Activated T-helper 1 cell treated with anti-CD3 and anti-CD28 coated beads, Interleukin-12 subunit alpha, Interleukin-12 subunit beta, Interleukin-2, Interleukin-4 antibody, amounts not matched to agents 30 ng/mL and 10 ng/mL and 1 ng/mL, durations not matched to agents 14 hours and 24 hours and 36 hours (primary cell): ENCODE measurements at regions not wholly inside any gene's neighbourhood (a gene's known extent, or its start where the extent isn't known, plus 50 kb on each side); places are given as distances from the start of the nearest gene placed in this dataset.
A peak's percentile ranks its signal among the peaks of the same experiment; 100 is the strongest.

Source experiments
- DNase-seq: peaks from one replicate; pipeline ENCODE4 v3.0.0; 2021; ENCODE audit warnings: low spot score
- H3K27ac Mint-ChIP-seq: one replicate; pipeline ENCODE4 v1.8.0; 2021; ENCODE audit warnings: mild to moderate bottlenecking, mixed read lengths
- H3K27me3 Mint-ChIP-seq: one replicate; pipeline ENCODE4 v1.8.0; 2022; ENCODE audit warnings: mild to moderate bottlenecking, moderate library complexity, mixed read lengths; ENCODE audit not compliant: insufficient read depth
- H3K36me3 Mint-ChIP-seq: one replicate; pipeline ENCODE4 v1.8.0; 2021; ENCODE audit warnings: low read depth, mixed read lengths
- H3K4me1 Mint-ChIP-seq: one replicate; pipeline ENCODE4 v1.8.0; 2021; ENCODE audit warnings: low read depth, mixed read lengths
- H3K4me3 Mint-ChIP-seq: one replicate; pipeline ENCODE4 v1.8.0; 2021; ENCODE audit warnings: mild to moderate bottlenecking, moderate library complexity, mixed read lengths
- H3K9me3 Mint-ChIP-seq: one replicate; pipeline ENCODE4 v1.8.0; 2021; ENCODE audit warnings: mixed read lengths
- intact Hi-C: fragments of 100-400 bp; cut with micrococcal nuclease; formaldehyde crosslinking; loops from one replicate; pipeline ENCODE4 v1.15.1; 2024

DNA sequence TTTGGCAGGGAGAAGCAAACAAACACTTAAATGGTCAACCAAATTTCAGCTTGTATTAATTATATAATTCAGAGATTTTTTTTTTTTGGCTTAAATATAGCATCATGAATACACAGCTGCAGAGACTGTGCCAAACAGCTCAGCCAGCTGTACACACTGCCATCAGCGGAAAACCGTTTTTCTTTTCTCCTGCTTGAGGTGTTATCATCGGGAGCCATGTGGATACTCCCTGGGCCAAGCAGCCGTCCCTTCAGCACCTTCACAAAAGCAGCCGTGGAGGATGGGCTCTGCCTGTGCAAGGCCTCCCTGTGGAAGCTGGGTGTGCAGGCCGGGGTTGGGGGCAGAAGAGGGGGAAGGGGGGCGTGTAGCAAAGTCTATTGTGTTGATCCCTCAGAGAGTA lies 85.0 kb downstream of the NUF2 start:
- Mint-ChIP-seq H3K9me3 (no peaks in the 10 kb centered on the region), H3K36me3 (no peaks in the 10 kb centered on the region), H3K27ac (no peak overlapping the region), H3K27me3 (peaks cover 2% of the 10 kb centered on the region), H3K4me3 (no peak overlapping the region), H3K4me1 (no peaks in the 10 kb centered on the region)
- no peak for DNase-seq
- intact Hi-C loops, result no loop called here

DNA sequence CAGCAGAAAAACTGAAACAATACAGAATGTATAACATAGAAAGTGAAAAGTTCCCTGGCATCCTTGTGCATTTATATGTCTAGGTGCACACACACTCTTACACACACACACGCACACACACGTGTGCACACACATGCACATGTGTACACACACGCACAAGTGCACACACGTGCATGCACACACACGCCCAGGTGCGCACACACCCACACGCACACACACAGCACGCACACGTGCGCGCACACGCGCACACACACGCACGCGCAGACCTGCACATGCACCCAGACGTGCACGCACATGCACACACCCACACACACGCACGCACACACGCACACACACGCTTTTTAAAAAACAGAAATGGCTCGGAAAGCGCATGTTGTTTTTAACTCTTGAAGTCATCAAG lies 86.5 kb downstream of the NUF2 start:
- no peaks in the 10 kb centered on the region for H3K36me3 Mint-ChIP-seq
- no peak for DNase-seq
- intact Hi-C loops, result no loop called here
- no peaks in the 10 kb centered on the region for H3K4me1 Mint-ChIP-seq
- H3K27me3 Mint-ChIP-seq, result peaks cover 3% of the 10 kb centered on the region
- no peak overlapping the region for H3K4me3 Mint-ChIP-seq
- H3K27ac Mint-ChIP-seq, result no peak overlapping the region
- no peaks in the 10 kb centered on the region for H3K9me3 Mint-ChIP-seq

- Mint-ChIP-seq H3K27ac (no peak overlapping the region), H3K9me3 (no peaks in the 10 kb centered on the region), H3K4me1 (no peaks in the 10 kb centered on the region), H3K27me3 (peaks cover 3% of the 10 kb centered on the region), H3K36me3 (no peaks in the 10 kb centered on the region), H3K4me3 (no peak overlapping the region)
- peak; percentile 8 for DNase-seq
- intact Hi-C loops, result no loop called here
These were observed 88.6 kb downstream of the NUF2 start for GRCh38 chr1:163410073-163410999.

DNA sequence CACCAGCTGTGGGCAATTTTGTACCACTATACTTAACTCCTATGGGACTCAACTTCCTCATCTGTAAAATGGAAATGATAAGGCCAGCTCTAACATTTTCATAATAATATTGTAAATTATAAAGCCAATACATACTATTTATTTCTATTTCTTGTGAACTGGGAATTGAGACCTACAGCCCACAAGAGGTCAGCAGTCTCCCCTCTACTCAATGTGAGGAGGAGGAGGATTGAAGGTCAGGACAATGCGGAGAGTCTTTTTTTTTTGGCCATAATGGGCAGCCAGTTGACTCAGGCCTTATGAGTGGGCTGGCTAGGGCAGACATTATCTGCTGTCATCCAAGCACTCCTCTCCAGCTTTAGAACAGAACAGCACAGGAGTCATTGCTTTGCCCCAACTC lies 90.5 kb downstream of the NUF2 start:
- Mint-ChIP-seq H3K9me3 (no peaks in the 10 kb centered on the region), H3K4me1 (no peaks in the 10 kb centered on the region), H3K4me3 (no peak overlapping the region), H3K36me3 (no peaks in the 10 kb centered on the region), H3K27me3 (peaks cover 3% of the 10 kb centered on the region), H3K27ac (no peak overlapping the region)
- no peak for DNase-seq
- intact Hi-C loops, result no loop called here

DNA sequence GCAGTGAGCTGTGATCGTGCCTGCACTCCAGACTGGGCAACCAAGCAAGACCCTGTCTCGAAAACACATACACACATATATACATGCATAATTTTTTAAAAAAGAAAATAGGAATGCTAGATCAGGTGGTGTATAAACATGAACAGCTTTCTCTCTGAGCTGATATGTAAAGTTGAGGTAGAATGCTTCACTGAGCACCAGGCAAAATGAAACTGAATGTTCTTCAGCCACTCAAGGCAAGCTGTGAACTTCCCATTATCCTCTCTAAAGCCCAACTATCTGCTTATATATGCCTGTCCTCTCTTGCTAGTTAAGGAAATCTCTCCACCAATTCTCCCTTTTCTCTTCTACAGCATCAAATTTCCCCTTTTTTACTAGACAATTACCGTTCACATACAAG lies 93.0 kb downstream of the NUF2 start:
- no peaks in the 10 kb centered on the region for H3K4me1 Mint-ChIP-seq
- H3K27me3 Mint-ChIP-seq, result peaks cover 3% of the 10 kb centered on the region
- DNase-seq, result no peak
- H3K27ac Mint-ChIP-seq, result no peak overlapping the region
- no peaks in the 10 kb centered on the region for H3K36me3 Mint-ChIP-seq
- no peaks in the 10 kb centered on the region for H3K9me3 Mint-ChIP-seq
- intact Hi-C loops, result no loop called here
- no peak overlapping the region for H3K4me3 Mint-ChIP-seq

DNA sequence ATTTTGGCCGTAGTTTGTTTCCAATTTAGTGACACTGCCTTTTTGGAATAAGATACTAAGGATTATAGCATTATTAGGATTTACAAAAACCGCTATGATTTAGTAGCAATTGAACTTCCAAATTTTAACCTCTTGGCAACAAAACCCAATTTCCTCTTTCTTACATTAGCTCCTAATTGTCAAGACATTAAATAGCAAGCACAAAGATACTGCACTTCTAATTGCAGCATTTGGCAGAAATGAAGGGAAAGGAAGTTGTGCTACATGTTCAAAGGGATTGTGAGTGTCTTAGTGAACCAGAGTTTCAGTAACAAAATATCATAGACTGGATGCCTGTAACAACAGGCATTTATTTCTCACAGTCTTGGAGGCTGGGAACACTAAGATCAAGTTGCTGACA lies 99.9 kb downstream of the NUF2 start:
- no peaks in the 10 kb centered on the region for H3K9me3 Mint-ChIP-seq

GRCh38 chr1:163422738-163423404 lies 101.1 kb downstream of the NUF2 start:
- intact Hi-C loops, result no loop called here
- no peaks in the 10 kb centered on the region for H3K4me1 Mint-ChIP-seq
- no peaks in the 10 kb centered on the region for H3K9me3 Mint-ChIP-seq
- H3K4me3 Mint-ChIP-seq, result no peak overlapping the region
- H3K27me3 Mint-ChIP-seq, result no peaks in the 10 kb centered on the region
- DNase-seq, result no peak
- H3K36me3 Mint-ChIP-seq, result no peaks in the 10 kb centered on the region
- H3K27ac Mint-ChIP-seq, result no peak overlapping the region

More for the DNA sequence above, 99.9 kb downstream of the NUF2 start:
- DNase-seq, result no peak
- H3K4me3 Mint-ChIP-seq, result no peak overlapping the region
- intact Hi-C loops, result no loop called here
- no peaks in the 10 kb centered on the region for H3K27me3 Mint-ChIP-seq
- H3K36me3 Mint-ChIP-seq, result no peaks in the 10 kb centered on the region
- no peaks in the 10 kb centered on the region for H3K4me1 Mint-ChIP-seq
- no peak overlapping the region for H3K27ac Mint-ChIP-seq

DNA sequence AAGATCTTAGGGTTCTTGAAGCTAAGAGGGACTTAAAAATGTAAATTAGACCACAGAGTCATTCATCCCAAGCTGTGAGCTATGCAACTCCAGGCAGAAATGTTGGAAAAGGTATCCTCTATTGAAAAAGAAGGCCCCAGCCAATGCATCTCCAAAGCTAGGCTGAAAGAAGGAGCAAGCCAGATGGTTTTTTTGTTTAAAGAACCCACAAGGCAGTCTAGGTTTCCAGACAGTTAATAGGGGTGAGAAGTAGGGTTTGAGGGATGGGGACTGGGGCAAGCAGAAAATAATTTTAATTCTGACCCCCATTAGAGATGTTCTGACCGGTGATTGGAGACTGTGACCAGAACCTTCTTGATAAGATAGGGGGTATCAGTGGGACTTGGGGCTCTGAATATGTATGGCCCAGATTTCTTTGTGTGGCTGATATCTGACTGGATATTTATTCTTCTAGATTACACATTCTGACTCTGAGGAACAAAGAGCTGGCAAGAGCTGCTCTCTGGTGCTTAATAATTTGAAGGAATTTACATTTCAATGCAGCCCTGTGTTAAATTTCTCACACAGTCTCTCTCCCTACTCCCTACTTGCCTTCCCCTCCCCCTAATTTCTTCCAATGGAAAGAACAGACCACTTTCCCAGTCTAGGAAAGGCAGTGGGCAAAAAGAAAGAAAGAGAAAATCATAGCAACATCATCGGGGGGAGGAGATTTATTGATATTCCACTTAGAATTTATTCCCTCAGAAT lies 104.9 kb downstream of the NUF2 start:
- no peaks in the 10 kb centered on the region for H3K9me3 Mint-ChIP-seq
- no peak overlapping the region for H3K4me3 Mint-ChIP-seq
- H3K27ac Mint-ChIP-seq, result no peak overlapping the region
- H3K27me3 Mint-ChIP-seq, result no peaks in the 10 kb centered on the region
- no peaks in the 10 kb centered on the region for H3K36me3 Mint-ChIP-seq
- no peak for DNase-seq
- intact Hi-C loops, result no loop called here
- no peaks in the 10 kb centered on the region for H3K4me1 Mint-ChIP-seq

GRCh38 chr1:163427279-163427678 lies 105.5 kb downstream of the NUF2 start:
- intact Hi-C loops, result no loop called here
- H3K4me3 Mint-ChIP-seq, result no peak overlapping the region

GRCh38 chr1:163436140-163436812 lies 114.5 kb downstream of the NUF2 start:
- DNase-seq, result no peak
- intact Hi-C loops, result no loop called here
- H3K27ac Mint-ChIP-seq, result no peak overlapping the region
- H3K9me3 Mint-ChIP-seq, result peaks cover 5% of the 10 kb centered on the region
- H3K27me3 Mint-ChIP-seq, result no peaks in the 10 kb centered on the region
- no peaks in the 10 kb centered on the region for H3K4me1 Mint-ChIP-seq
- no peak overlapping the region for H3K4me3 Mint-ChIP-seq
- H3K36me3 Mint-ChIP-seq, result peaks cover 2% of the 10 kb centered on the region

More at GRCh38 chr1:163427279-163427678, 105.5 kb downstream of the NUF2 start:
- Mint-ChIP-seq H3K4me1 (no peaks in the 10 kb centered on the region), H3K36me3 (no peaks in the 10 kb centered on the region), H3K9me3 (peaks cover 1% of the 10 kb centered on the region), H3K27me3 (no peaks in the 10 kb centered on the region), H3K27ac (no peak overlapping the region)
- DNase-seq, result no peak

- Mint-ChIP-seq H3K9me3 (no peaks in the 10 kb centered on the region), H3K27ac (no peak overlapping the region), H3K36me3 (no peaks in the 10 kb centered on the region), H3K4me1 (no peaks in the 10 kb centered on the region), H3K27me3 (no peaks in the 10 kb centered on the region), H3K4me3 (no peak overlapping the region)
- intact Hi-C loops, result no loop called here
- DNase-seq, result no peak
These were observed 117.7 kb downstream of the NUF2 start for GRCh38 chr1:163439471-163439870.

GRCh38 chr1:163440090-163440489 lies 118.3 kb downstream of the NUF2 start:
- Mint-ChIP-seq H3K4me1 (no peaks in the 10 kb centered on the region), H3K27ac (no peak overlapping the region), H3K27me3 (no peaks in the 10 kb centered on the region), H3K36me3 (no peaks in the 10 kb centered on the region), H3K4me3 (no peak overlapping the region), H3K9me3 (no peaks in the 10 kb centered on the region)
- no peak for DNase-seq
- intact Hi-C loops, result no loop called here
